Stomach (tissue), 4 donors: ENCODE measurements at regions not wholly inside any gene's neighbourhood (a gene's known extent, or its start where the extent isn't known, plus 50 kb on each side); places are given as distances from the start of the nearest gene placed in this dataset.

ENCODE experiments used
- CTCF ChIP-seq, 7 experiments: fragments of 450-650 bp in 4 of 7; fragments of 200-600 bp in 3 of 7; sonication (generic) in 3 of 7; IDR thresholded peaks; one replicate each; pipeline ENCODE4 v1.5.1; 2016 to 2019; ENCODE audit warnings: antibody characterized with exemption in 7 of 7, control low read depth in 2 of 7, mild to moderate bottlenecking in 1 of 7
- POLR2A ChIP-seq, 4 donors: fragments of 450-650 bp; IDR thresholded peaks; one replicate each; pipeline ENCODE4 v1.6.1; 2016; ENCODE audit warnings: antibody characterized with exemption in 4 of 4, control low read depth in 2 of 4, mild to moderate bottlenecking in 1 of 4, moderate library complexity in 1 of 4

- TF ChIP-seq CTCF (IDR thresholded peaks at IDR 0.05) (no peak), POLR2A (IDR thresholded peaks at IDR 0.05) (no peak)
Observed at GRCh38 chr5:133825631-133826289, 142.7 kb downstream of the C5orf15 start.
